BE2C (cell line): ENCODE measurements at regions not wholly inside any gene's neighbourhood (a gene's known extent, or its start where the extent isn't known, plus 50 kb on each side); places are given as distances from the start of the nearest gene placed in this dataset.

Experiments used
- DNase-seq: peaks from one replicate; pipeline ENCODE4 v3.0.0-alpha.2; 2020
- H3K27me3 ChIP-seq: fragments of 250-450 bp; sonication (Bioruptor Pico); 2 replicates; pipeline ENCODE4 v1.5.1; 2020; ENCODE audit warnings: mild to moderate bottlenecking
- H3K36me3 ChIP-seq: fragments of 250-450 bp; sonication (Bioruptor Pico); 2 replicates; pipeline ENCODE4 v1.5.1; 2020; ENCODE audit warnings: mild to moderate bottlenecking
- H3K4me1 ChIP-seq: fragments of 250-450 bp; sonication (Bioruptor Pico); 2 replicates; pipeline ENCODE4 v1.5.1; 2020
- H3K4me3 ChIP-seq: 2 replicates; pipeline ENCODE4 v1.5.1; 2011; ENCODE audit warnings: low read depth, low read length
- H3K9me3 ChIP-seq: fragments of 250-450 bp; sonication (Bioruptor Pico); 2 replicates; pipeline ENCODE4 v1.5.1; 2020
- CTCF ChIP-seq: IDR thresholded peaks from 2 replicates; pipeline ENCODE4 v1.5.1; 2012; ENCODE audit warnings: mild to moderate bottlenecking, low read depth, low read length

- Histone ChIP-seq H3K27me3 (no peaks in the 10 kb centered on the region), H3K9me3 (no peaks in the 10 kb centered on the region), H3K4me3 (no peak overlapping the region), H3K4me1 (no peaks in the 10 kb centered on the region), H3K36me3 (no peaks in the 10 kb centered on the region)
- DNase-seq, result no peak
- no peak for TF ChIP-seq CTCF
Measured at GRCh38 chr3:99246010-99246654, 344.6 kb upstream of the DCBLD2 start.

GRCh38 chr3:99242271-99242670 is 340.8 kb upstream of the DCBLD2 start:
- Histone ChIP-seq H3K27me3 (no peaks in the 10 kb centered on the region), H3K4me3 (no peak overlapping the region), H3K36me3 (no peaks in the 10 kb centered on the region), H3K9me3 (no peaks in the 10 kb centered on the region), H3K4me1 (no peaks in the 10 kb centered on the region)
- DNase-seq, result no peak
- no peak for TF ChIP-seq CTCF

- no peak for DNase-seq
- Histone ChIP-seq H3K4me1 (no peaks in the 10 kb centered on the region), H3K27me3 (no peaks in the 10 kb centered on the region), H3K9me3 (no peaks in the 10 kb centered on the region), H3K36me3 (no peaks in the 10 kb centered on the region), H3K4me3 (no peak overlapping the region)
- no peak for TF ChIP-seq CTCF
Measured at GRCh38 chr3:99240700-99241099, 339.2 kb upstream of the DCBLD2 start.

- no peak for DNase-seq
- Histone ChIP-seq H3K4me3 (no peak overlapping the region), H3K9me3 (no peaks in the 10 kb centered on the region), H3K4me1 (no peaks in the 10 kb centered on the region), H3K36me3 (no peaks in the 10 kb centered on the region), H3K27me3 (no peaks in the 10 kb centered on the region)
- no peak for TF ChIP-seq CTCF
Measured at GRCh38 chr3:99236576-99236975, 335.1 kb upstream of the DCBLD2 start.

- H3K4me1 ChIP-seq, result no peaks in the 10 kb centered on the region
- H3K36me3 ChIP-seq, result no peaks in the 10 kb centered on the region
- no peak for DNase-seq
- H3K4me3 ChIP-seq, result no peak overlapping the region
- no peaks in the 10 kb centered on the region for H3K27me3 ChIP-seq
- no peaks in the 10 kb centered on the region for H3K9me3 ChIP-seq
- no peak for TF ChIP-seq CTCF
Measured at GRCh38 chr3:99232696-99233095, 331.2 kb upstream of the DCBLD2 start.

GRCh38 chr3:99218468-99218867 is 317.0 kb upstream of the DCBLD2 start:
- no peak for TF ChIP-seq CTCF
- H3K27me3 ChIP-seq, result no peaks in the 10 kb centered on the region
- H3K9me3 ChIP-seq, result no peaks in the 10 kb centered on the region
- DNase-seq, result no peak
- H3K36me3 ChIP-seq, result no peaks in the 10 kb centered on the region
- H3K4me1 ChIP-seq, result no peaks in the 10 kb centered on the region
- no peak overlapping the region for H3K4me3 ChIP-seq
